Omental fat pad (tissue), 3 donors: ENCODE measurements at regions not wholly inside any gene's neighbourhood (a gene's known extent, or its start where the extent isn't known, plus 50 kb on each side); places are given as distances from the start of the nearest gene placed in this dataset.

Experiments
- ATAC-seq: fragments of 150-250 bp; one replicate; pipeline ENCODE4 v1.9.1; 2016; ENCODE audit warnings: mild to moderate bottlenecking, moderate library complexity; ENCODE audit not compliant: low FRiP score
- DNase-seq: peaks from one replicate; pipeline ENCODE4 v3.0.0-alpha.2; 2019; ENCODE audit warnings: low spot score
- TF ChIP-seq, protein P1 (sequence below), 3 donors: fragments of 450-650 bp; IDR thresholded peaks; one replicate each; pipeline ENCODE4 v1.5.1; 2016 to 2017; ENCODE audit warnings: antibody characterized with exemption in 3 of 3, mild to moderate bottlenecking in 3 of 3, moderate library complexity in 2 of 3

DNA sequence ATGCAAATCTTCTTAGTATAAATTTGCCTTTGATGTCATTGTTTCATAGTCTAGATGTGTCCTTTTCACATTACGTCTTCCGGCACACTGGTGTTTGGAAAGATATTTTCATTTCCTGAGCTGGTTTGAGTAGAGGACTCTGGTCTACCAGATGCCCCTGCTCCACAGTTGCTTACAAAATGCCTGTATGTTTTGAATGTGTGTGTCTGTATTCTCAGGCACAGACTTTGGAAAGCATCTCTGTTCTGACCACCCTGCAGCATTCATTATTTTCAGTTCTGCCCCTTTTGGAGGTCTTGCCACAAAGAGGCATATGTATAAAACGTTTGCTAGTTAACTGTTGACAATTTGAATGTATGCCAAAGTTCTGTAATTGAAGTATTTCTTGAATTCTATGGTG is 236.0 kb upstream of the GOLIM4 start:
- TF ChIP-seq, protein P1, sequence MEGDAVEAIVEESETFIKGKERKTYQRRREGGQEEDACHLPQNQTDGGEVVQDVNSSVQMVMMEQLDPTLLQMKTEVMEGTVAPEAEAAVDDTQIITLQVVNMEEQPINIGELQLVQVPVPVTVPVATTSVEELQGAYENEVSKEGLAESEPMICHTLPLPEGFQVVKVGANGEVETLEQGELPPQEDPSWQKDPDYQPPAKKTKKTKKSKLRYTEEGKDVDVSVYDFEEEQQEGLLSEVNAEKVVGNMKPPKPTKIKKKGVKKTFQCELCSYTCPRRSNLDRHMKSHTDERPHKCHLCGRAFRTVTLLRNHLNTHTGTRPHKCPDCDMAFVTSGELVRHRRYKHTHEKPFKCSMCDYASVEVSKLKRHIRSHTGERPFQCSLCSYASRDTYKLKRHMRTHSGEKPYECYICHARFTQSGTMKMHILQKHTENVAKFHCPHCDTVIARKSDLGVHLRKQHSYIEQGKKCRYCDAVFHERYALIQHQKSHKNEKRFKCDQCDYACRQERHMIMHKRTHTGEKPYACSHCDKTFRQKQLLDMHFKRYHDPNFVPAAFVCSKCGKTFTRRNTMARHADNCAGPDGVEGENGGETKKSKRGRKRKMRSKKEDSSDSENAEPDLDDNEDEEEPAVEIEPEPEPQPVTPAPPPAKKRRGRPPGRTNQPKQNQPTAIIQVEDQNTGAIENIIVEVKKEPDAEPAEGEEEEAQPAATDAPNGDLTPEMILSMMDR (IDR thresholded peaks at IDR 0.05), result no peak
- no peak for ATAC-seq
- DNase-seq, result no peak

DNA sequence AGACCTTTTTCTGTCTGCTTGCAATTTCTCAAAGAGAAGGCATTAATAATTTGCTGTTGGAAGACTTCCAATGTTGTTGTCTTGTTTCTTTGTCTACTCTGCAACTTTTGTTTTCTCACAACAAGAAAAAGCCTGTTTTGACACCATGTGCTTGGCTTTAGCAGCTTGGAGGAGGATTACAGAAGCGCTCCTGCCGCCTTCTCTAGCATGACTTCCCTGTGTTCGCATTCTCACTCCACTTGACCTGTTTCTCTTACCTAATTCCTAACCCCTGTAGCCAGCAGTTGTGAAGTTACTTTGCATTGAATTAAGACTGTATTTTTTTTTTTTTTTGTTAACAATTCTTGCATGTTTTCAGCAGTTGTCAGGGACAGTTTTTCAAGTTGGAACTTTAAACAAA is 235.3 kb upstream of the GOLIM4 start:
- DNase-seq (no peak), ATAC-seq (no peak)
- TF ChIP-seq, protein P1 (IDR thresholded peaks at IDR 0.05), result no peak

- ATAC-seq (no peak), DNase-seq (no peak)
- TF ChIP-seq, protein P1 (IDR thresholded peaks at IDR 0.05), result no peak
Observed at GRCh38 chr3:168327856-168328255, 232.1 kb upstream of the GOLIM4 start.

- ATAC-seq, result no peak
- no peak for DNase-seq
Observed at GRCh38 chr3:168325684-168326083, 230.0 kb upstream of the GOLIM4 start.

GRCh38 chr3:168322941-168323340 is 227.2 kb upstream of the GOLIM4 start:
- TF ChIP-seq, protein P1 (IDR thresholded peaks at IDR 0.05), result no peak
- ATAC-seq (no peak), DNase-seq (no peak)

More at GRCh38 chr3:168325684-168326083, 230.0 kb upstream of the GOLIM4 start:
- TF ChIP-seq, protein P1 (IDR thresholded peaks at IDR 0.05), result no peak

- TF ChIP-seq, protein P1 (IDR thresholded peaks at IDR 0.05), result no peak
- ATAC-seq (no peak), DNase-seq (no peak)
Observed at GRCh38 chr3:168314166-168314565, 218.4 kb upstream of the GOLIM4 start.

- TF ChIP-seq, protein P1 (IDR thresholded peaks at IDR 0.05), result no peak
- DNase-seq, result no peak
- no peak for ATAC-seq
Observed at GRCh38 chr3:168312984-168313383, 217.3 kb upstream of the GOLIM4 start.
